GM12864 (cell line): ENCODE measurements at regions not wholly inside any gene's neighbourhood (a gene's known extent, or its start where the extent isn't known, plus 50 kb on each side); places are given as distances from the start of the nearest gene placed in this dataset.

ENCODE experiments used
- DNase-seq: peaks from one replicate; pipeline ENCODE4 v3.0.0-alpha.2; 2011; ENCODE audit warnings: low read depth
- H3K4me3 ChIP-seq: 2 replicates; pipeline ENCODE4 v1.5.1; 2011; ENCODE audit warnings: mild to moderate bottlenecking, low read depth, low read length, control low read depth
- TF ChIP-seq, protein P1 (sequence below): IDR thresholded peaks from 2 replicates; pipeline ENCODE4 v1.5.1; 2011; ENCODE audit warnings: low read depth, mild to moderate bottlenecking, moderate library complexity, low read length, control low read depth, inconsistent platforms; ENCODE audit errors: missing control alignments

DNA sequence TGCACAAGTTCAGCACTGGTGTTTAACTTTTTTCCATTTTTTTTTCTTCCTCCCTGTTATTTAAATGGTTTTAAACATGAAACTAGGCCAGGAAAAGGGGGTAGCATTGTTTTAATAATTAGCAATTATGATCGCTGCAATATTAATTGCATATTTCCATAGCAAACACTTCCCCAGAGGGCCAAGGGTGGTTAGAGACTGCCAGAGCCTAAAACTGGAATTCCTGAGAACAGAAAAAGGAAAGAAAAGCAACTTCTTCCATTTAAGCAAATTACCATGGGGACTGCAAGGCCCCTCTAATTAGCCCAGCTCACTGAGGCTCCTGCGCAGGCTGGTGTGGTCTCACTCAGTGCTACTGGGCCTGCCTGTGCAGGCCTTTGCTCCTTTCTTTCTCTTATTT, 201.5 kb downstream of the SMAD2 start:
- DNase-seq: no peak
- TF ChIP-seq, protein P1, sequence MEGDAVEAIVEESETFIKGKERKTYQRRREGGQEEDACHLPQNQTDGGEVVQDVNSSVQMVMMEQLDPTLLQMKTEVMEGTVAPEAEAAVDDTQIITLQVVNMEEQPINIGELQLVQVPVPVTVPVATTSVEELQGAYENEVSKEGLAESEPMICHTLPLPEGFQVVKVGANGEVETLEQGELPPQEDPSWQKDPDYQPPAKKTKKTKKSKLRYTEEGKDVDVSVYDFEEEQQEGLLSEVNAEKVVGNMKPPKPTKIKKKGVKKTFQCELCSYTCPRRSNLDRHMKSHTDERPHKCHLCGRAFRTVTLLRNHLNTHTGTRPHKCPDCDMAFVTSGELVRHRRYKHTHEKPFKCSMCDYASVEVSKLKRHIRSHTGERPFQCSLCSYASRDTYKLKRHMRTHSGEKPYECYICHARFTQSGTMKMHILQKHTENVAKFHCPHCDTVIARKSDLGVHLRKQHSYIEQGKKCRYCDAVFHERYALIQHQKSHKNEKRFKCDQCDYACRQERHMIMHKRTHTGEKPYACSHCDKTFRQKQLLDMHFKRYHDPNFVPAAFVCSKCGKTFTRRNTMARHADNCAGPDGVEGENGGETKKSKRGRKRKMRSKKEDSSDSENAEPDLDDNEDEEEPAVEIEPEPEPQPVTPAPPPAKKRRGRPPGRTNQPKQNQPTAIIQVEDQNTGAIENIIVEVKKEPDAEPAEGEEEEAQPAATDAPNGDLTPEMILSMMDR: no peak
- no peak overlapping the region for H3K4me3 ChIP-seq

DNA sequence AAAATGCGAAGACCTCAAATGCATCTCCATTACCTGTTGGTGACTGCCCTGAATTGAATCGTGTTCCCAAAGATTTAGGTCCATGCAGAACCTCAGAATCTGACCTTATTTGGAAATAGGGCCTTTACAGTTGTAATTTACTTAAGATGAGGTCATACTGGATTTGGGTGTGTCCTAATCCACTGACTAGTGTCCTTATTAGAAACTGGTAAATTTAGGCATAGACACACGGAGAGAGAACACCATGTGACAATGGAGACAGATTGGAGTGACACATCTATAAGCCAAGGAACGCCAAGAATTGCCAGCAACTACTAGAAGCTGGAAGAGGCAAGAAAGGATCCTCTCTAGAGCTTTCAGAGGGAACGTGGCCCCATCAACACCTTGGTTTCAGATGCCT, 203.1 kb downstream of the SMAD2 start:
- no peak overlapping the region for H3K4me3 ChIP-seq
- TF ChIP-seq, protein P1: no peak
- no peak for DNase-seq

DNA sequence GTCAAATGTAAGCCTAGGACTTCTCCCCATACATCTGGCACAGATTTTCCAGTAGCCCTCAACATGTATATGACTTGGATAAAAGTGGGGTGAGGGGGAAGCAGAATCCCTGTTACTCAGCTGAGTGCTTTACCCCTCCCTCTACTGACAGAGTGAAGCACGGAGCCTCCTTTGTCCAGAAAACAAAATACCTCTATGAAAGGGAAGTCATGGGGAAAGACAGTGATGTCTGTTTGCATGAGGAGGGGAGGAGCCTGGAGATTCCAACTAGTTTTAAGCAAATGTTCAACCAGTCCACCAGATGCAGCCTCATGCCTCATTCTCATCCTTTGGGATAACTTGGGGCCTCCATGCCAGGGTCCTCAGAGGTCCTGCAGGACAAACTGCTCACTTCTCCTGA, 203.9 kb downstream of the SMAD2 start:
- H3K4me3 ChIP-seq: no peak overlapping the region
- no peak for DNase-seq
- TF ChIP-seq, protein P1: no peak

DNA sequence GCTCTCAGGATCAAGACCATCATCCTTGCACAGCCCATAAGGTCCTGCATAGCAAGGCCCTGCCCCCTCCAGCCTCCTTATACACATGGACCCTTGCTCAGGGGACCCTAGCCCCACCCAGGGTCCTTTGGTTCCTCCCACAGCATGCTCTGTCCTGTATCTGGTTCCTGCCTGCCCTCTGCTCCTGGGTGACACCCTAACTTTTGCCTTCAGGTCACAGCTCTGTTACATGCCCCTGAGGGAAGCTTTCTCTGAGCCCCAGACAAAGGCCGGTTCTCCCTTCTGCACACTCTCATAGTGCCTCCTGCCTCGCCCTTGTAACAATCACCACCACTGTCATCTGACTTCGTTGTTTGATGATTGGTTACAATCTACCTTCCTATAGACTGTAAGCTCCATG, 204.8 kb downstream of the SMAD2 start:
- no peak for DNase-seq
- TF ChIP-seq, protein P1: no peak
- H3K4me3 ChIP-seq: no peak overlapping the region

DNA sequence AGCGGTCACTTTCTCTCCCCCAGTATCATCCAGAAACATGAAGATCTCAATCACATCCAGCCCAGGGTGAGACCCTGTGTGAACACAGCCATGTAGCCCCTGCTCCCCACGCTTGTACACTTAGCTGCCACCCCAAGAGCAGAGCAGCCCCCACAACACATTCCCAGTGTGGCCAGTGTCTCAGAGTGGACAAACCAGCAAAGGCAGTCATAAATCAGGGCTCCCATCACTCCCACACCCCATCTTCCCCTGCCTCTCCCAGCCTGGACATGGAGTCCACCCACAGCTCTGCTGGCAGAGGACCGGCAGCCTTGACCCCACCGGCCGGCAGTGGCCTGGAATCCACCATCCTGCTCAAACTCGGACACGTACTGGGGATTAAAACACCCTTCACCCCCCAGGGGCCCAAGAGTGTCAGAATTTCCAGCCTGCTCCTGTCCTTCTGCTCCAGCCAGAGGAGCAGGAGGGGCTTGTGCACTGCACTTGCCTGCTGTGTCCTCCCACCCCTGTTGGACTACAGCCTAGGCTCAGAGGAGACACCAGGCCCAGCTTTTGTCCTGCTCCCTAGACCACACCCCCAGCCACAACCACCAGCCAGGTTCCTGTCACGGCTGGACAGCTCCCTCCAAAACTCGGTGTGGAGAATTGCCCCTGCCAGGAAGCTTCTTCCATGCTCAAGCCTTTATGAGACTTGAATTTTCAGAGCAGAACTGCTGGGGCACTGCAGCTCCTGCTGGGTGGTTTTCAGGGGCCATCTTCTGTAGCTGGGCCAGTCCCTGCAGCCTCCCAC, 206.1 kb downstream of the SMAD2 start:
- no peak for DNase-seq
- H3K4me3 ChIP-seq: no peak overlapping the region
- TF ChIP-seq, protein P1: no peak

DNA sequence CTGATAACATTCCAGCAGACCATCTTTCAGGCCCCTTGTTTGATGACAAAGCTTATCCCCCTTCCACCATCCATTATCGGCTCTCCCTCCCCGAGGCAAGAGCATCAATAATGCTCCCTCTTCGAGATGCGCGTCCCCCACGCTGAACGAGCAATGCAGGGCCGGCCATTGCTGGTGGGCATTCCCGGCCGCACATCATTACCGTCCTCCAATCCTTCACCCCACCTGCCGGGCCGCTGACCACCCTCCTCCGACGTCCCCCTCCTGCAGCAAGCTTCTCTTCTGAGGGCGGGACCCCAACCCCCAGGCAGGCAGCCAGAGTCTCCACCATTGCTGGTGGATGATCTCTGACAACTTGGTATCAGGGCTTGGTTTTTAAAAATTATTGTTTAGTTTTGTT, 208.6 kb downstream of the SMAD2 start:
- no peak for DNase-seq

More for the DNA sequence above, 208.6 kb downstream of the SMAD2 start:
- no peak overlapping the region for H3K4me3 ChIP-seq
- TF ChIP-seq, protein P1: no peak
